OCI-LY1 (cell line): ENCODE measurements at regions not wholly inside any gene's neighbourhood (a gene's known extent, or its start where the extent isn't known, plus 50 kb on each side); places are given as distances from the start of the nearest gene placed in this dataset.
"Not testable (repeated sequence)": the region's sequence is repeated elsewhere in the genome, so short reads cannot be mapped to it uniquely, and the experiment has no call there.

Source experiments
- H2AFZ ChIP-seq: fragments of 200-600 bp; sonication (generic), shearing (Covaris generic); 2 replicates; pipeline ENCODE4 v1.6.0; 2014; ENCODE audit warnings: antibody characterized with exemption, mild to moderate bottlenecking, low read length
- H3F3A ChIP-seq: fragments of 200-600 bp; sonication (generic), shearing (Covaris generic); 2 replicates; pipeline ENCODE4 v1.6.0; 2014; ENCODE audit warnings: mild to moderate bottlenecking, antibody characterized with exemption, low read length, moderate library complexity; ENCODE audit not compliant: insufficient read depth
- H3K27ac ChIP-seq: fragments of 200-600 bp; sonication (generic); 2 replicates; pipeline ENCODE4 v1.5.1; 2014; ENCODE audit warnings: low read length, mixed run types, mild to moderate bottlenecking, low read depth; ENCODE audit not compliant: poor library complexity, severe bottlenecking
- H3K27me3 ChIP-seq: fragments of 200-600 bp; sonication (generic); 2 replicates; pipeline ENCODE4 v1.6.0; 2014; ENCODE audit warnings: antibody characterized with exemption, mild to moderate bottlenecking, low read length, moderate library complexity; ENCODE audit not compliant: insufficient read depth
- H3K36me3 ChIP-seq: fragments of 200-600 bp; sonication (generic); 2 replicates; pipeline ENCODE4 v1.6.1; 2014; ENCODE audit warnings: mild to moderate bottlenecking, antibody characterized with exemption, low read length, moderate library complexity, mixed read lengths; ENCODE audit not compliant: insufficient read depth
- H3K4me1 ChIP-seq: fragments of 200-600 bp; sonication (generic); 2 replicates; pipeline ENCODE4 v1.5.1; 2014; ENCODE audit warnings: mild to moderate bottlenecking, low read length, moderate library complexity; ENCODE audit not compliant: insufficient read depth, severe bottlenecking
- H3K4me2 ChIP-seq: fragments of 200-600 bp; sonication (generic), shearing (Covaris generic); 2 replicates; pipeline ENCODE4 v1.6.1; 2014; ENCODE audit warnings: low read length
- H3K4me3 ChIP-seq: fragments of 200-600 bp; sonication (generic); 2 replicates; pipeline ENCODE4 v1.5.1; 2014; ENCODE audit warnings: low read length, low read depth, mild to moderate bottlenecking, mixed read lengths; ENCODE audit not compliant: poor library complexity, severe bottlenecking
- H3K79me2 ChIP-seq: fragments of 200-600 bp; shearing (Covaris generic); 2 replicates; pipeline ENCODE4 v1.6.1; 2016; ENCODE audit warnings: mixed run types, low read length, mixed read lengths; ENCODE audit not compliant: insufficient read depth
- H3K9ac ChIP-seq: fragments of 200-600 bp; sonication (generic), shearing (Covaris generic); 2 replicates; pipeline ENCODE4 v1.6.1; 2014; ENCODE audit warnings: mild to moderate bottlenecking, low read length, mixed read lengths
- H3K9me2 ChIP-seq: fragments of 200-600 bp; sonication (generic), shearing (Covaris generic); 2 replicates; pipeline ENCODE4 v1.6.1; 2014; ENCODE audit warnings: low read depth, mild to moderate bottlenecking, low read length, mixed read lengths
- H3K9me3 ChIP-seq: fragments of 200-600 bp; shearing (Covaris generic); 2 replicates; pipeline ENCODE4 v1.6.1; 2014; ENCODE audit warnings: low read length, mixed read lengths
- H4K20me1 ChIP-seq: fragments of 200-600 bp; sonication (generic), shearing (Covaris generic); 2 replicates; pipeline ENCODE4 v1.6.0; 2016; ENCODE audit warnings: mild to moderate bottlenecking, low read length; ENCODE audit not compliant: insufficient read depth
- CTCF ChIP-seq: fragments of 200-600 bp; sonication (generic), shearing (Covaris generic); IDR thresholded peaks from 2 replicates; pipeline ENCODE4 v1.5.1; 2017; ENCODE audit warnings: mild to moderate bottlenecking, antibody characterized with exemption, low read length, moderate library complexity, mixed read lengths
- EZH2 ChIP-seq: fragments of 200-600 bp; sonication (generic), shearing (Covaris generic); IDR thresholded peaks from 2 replicates; pipeline ENCODE4 v1.8.0; 2017; ENCODE audit warnings: borderline replicate concordance, mixed run types, mild to moderate bottlenecking, antibody characterized with exemption, low read length, moderate library complexity, mixed read lengths

- Histone ChIP-seq H3K27me3 (no peaks in the 10 kb centered on the region), H2AFZ (no peak overlapping the region), H3K4me2 (no peak overlapping the region), H3K27ac (no peak overlapping the region), H3K9me3 (no peaks in the 10 kb centered on the region), H3K79me2 (no peaks in the 10 kb centered on the region), H3K9me2 (no peaks in the 10 kb centered on the region), H3K4me3 (no peak overlapping the region), H3K9ac (no peak overlapping the region), H3K4me1 (no peaks in the 10 kb centered on the region), H3K36me3 (no peaks in the 10 kb centered on the region), H4K20me1 (no peaks in the 10 kb centered on the region), H3F3A (no peaks in the 10 kb centered on the region)
- peak; percentile 7; the same call in 1 of the 2 replicates for TF ChIP-seq CTCF
- TF ChIP-seq EZH2: no peak
Observed at GRCh38 chr2:185979546-185980071, 241.0 kb downstream of the FSIP2 start.

DNA sequence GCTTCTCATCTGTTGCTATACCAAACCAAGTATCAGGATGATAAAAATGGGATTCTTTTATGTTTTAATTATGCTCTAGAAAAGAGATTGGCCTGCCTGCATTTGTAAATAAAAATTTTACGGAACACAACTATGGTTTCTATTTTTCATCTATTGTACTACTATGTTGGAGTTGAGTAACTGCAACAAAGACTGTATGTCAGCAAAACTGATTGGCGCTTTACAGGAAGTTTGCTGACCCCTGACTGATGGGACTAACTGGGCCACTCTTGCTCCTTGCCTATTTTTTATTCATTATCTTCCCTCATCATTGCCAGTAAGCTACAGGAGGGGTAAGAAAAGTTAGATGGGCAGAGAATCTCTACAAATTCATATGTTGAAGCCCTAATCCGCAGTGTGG, 242.3 kb downstream of the FSIP2 start:
- H3K9ac ChIP-seq: no peak overlapping the region
- no peaks in the 10 kb centered on the region for H3K36me3 ChIP-seq

DNA sequence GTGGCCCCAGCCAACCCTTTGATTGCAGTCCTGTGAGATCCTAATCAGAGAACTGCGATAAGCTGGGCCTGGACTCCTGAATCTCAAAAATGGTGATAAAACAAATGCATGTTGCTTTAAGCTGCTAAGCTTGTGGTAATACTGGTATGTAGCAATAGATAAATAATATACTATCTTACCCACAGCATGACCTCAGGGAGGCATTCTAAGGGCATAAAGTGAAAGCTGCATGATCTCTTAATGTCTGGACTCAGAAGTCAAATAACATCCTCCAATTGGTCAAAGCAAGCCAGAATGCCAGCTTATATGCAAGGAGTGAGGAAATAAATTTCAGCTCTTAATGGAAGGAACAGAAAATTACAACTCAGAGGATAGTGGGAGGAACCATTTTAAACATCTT, 246.1 kb downstream of the FSIP2 start:
- H2AFZ ChIP-seq: no peak overlapping the region
- no peaks in the 10 kb centered on the region for H3K9me2 ChIP-seq
- H3K4me2 ChIP-seq: no peak overlapping the region
- no peaks in the 10 kb centered on the region for H3F3A ChIP-seq
- H3K9ac ChIP-seq: no peak overlapping the region
- H3K4me3 ChIP-seq: no peak overlapping the region
- H3K36me3 ChIP-seq: no peaks in the 10 kb centered on the region
- H3K27ac ChIP-seq: no peak overlapping the region
- no peak for TF ChIP-seq CTCF
- no peak for TF ChIP-seq EZH2
- H3K4me1 ChIP-seq: no peaks in the 10 kb centered on the region
- H3K27me3 ChIP-seq: no peaks in the 10 kb centered on the region
- no peaks in the 10 kb centered on the region for H3K79me2 ChIP-seq
- H3K9me3 ChIP-seq: no peaks in the 10 kb centered on the region
- H4K20me1 ChIP-seq: no peaks in the 10 kb centered on the region

More for the DNA sequence above, 242.3 kb downstream of the FSIP2 start:
- no peaks in the 10 kb centered on the region for H3K9me2 ChIP-seq
- H3K4me2 ChIP-seq: no peak overlapping the region
- no peak for TF ChIP-seq EZH2
- TF ChIP-seq CTCF: no peak
- no peaks in the 10 kb centered on the region for H3K79me2 ChIP-seq
- no peak overlapping the region for H3K27ac ChIP-seq
- H4K20me1 ChIP-seq: no peaks in the 10 kb centered on the region
- no peak overlapping the region for H3K4me3 ChIP-seq
- H2AFZ ChIP-seq: no peak overlapping the region
- no peaks in the 10 kb centered on the region for H3K9me3 ChIP-seq
- no peaks in the 10 kb centered on the region for H3K27me3 ChIP-seq
- no peaks in the 10 kb centered on the region for H3F3A ChIP-seq
- H3K4me1 ChIP-seq: no peaks in the 10 kb centered on the region

GRCh38 chr2:185988907-185989306, 250.3 kb downstream of the FSIP2 start:
- H3K79me2 ChIP-seq, H2AFZ ChIP-seq, H3K9ac ChIP-seq, H4K20me1 ChIP-seq, H3K36me3 ChIP-seq, H3K27ac ChIP-seq, H3F3A ChIP-seq, H3K4me2 ChIP-seq, H3K4me1 ChIP-seq, H3K4me3 ChIP-seq, H3K27me3 ChIP-seq, H3K9me3 ChIP-seq, H3K9me2 ChIP-seq: not testable (repeated sequence)
